ENCODE measurements at regions not wholly inside any gene's neighbourhood (a gene's known extent, or its start where the extent isn't known, plus 50 kb on each side); places are given as distances from the start of the nearest gene placed in this dataset.

DNA sequence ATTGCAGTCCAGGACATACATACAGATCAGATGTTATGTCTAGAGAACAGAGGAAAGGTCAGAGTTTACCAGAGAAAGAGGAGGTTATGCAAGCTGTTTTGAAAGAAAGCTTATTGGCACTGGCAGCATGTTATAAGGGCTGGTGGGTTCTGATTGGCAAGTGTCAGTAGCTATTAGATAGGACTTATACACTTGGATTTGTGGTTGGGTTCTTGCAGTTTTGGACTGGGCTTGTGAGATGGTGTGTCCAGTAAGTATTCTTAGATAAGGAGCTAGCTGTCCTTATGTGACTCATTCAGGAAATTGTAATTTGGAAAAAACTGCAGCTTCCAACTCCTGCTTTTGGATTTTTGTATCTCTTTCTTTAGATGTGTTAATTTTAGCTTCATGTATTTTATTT lies 130.7 kb upstream of the NAMPT start:
- H3K27ac ChIP-seq = no peak overlapping the region
- H3K27me3 ChIP-seq = no peaks in the 10 kb centered on the region
- no peak for TF ChIP-seq CTCF (IDR thresholded peaks at IDR 0.05)
- no peaks in the 10 kb centered on the region for H3K36me3 ChIP-seq
- no peak for DNase-seq (ENCODE audit: low spot score)
- H3K9me3 ChIP-seq = peaks cover 0 to 19% of the 10 kb centered on the region in 2 donors
- H3K4me1 ChIP-seq = peaks cover 0 to 27% of the 10 kb centered on the region in 2 donors
- no peak overlapping the region for H3K4me3 ChIP-seq

- DNase-seq (ENCODE audit: low spot score) = no peak
- Histone ChIP-seq H3K4me1 (peaks cover 0 to 15% of the 10 kb centered on the region in 2 donors), H3K27me3 (no peaks in the 10 kb centered on the region), H3K36me3 (no peaks in the 10 kb centered on the region), H3K4me3 (no peak overlapping the region), H3K27ac (no peak overlapping the region), H3K9me3 (peaks cover 0 to 19% of the 10 kb centered on the region in 2 donors)
- TF ChIP-seq CTCF (IDR thresholded peaks at IDR 0.05) = no peak
Observed at GRCh38 chr7:106413446-106413845, 128.7 kb upstream of the NAMPT start.

- Histone ChIP-seq H3K27ac (no peak overlapping the region), H3K36me3 (no peaks in the 10 kb centered on the region), H3K4me1 (no peaks in the 10 kb centered on the region), H3K9me3 (no peaks in the 10 kb centered on the region), H3K4me3 (no peak overlapping the region), H3K27me3 (no peaks in the 10 kb centered on the region)
- no peak for DNase-seq (ENCODE audit: low spot score)
- TF ChIP-seq CTCF (IDR thresholded peaks at IDR 0.05) = no peak
Observed at GRCh38 chr7:106405697-106406141, 120.9 kb upstream of the NAMPT start.

- no peak for TF ChIP-seq CTCF (IDR thresholded peaks at IDR 0.05)
- Histone ChIP-seq H3K4me1 (no peaks in the 10 kb centered on the region), H3K36me3 (no peaks in the 10 kb centered on the region), H3K4me3 (no peak overlapping the region), H3K9me3 (no peaks in the 10 kb centered on the region), H3K27me3 (peaks cover 0 to 4% of the 10 kb centered on the region in 2 donors), H3K27ac (no peak overlapping the region)
- no peak for DNase-seq (ENCODE audit: low spot score)
Observed at GRCh38 chr7:106402898-106403297, 118.1 kb upstream of the NAMPT start.

DNA sequence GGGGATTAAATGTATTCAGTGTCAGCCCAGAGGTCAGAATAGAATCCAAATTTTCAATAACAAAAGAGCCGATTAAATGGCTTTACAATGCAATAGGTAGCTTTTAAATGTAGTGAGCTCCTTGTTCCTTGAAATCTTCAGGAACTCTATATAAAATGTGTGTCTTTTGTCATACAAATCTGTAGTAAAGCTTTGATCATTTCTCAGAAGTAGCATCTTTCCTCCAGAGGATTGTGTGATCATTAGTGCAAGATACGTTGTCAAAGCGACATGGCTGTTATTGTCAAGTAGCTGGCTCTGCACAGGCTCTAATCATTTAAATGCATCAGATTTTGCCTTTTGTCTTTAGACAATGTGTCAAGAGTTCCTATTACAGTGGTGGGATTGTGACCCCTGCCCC lies 116.1 kb upstream of the NAMPT start:
- H3K36me3 ChIP-seq = no peaks in the 10 kb centered on the region
- DNase-seq (ENCODE audit: low spot score) = no peak
- H3K4me3 ChIP-seq = no peak overlapping the region
- no peak overlapping the region for H3K27ac ChIP-seq
- no peaks in the 10 kb centered on the region for H3K4me1 ChIP-seq
- H3K9me3 ChIP-seq = no peaks in the 10 kb centered on the region
- no peak for TF ChIP-seq CTCF (IDR thresholded peaks at IDR 0.05)
- H3K27me3 ChIP-seq = peaks cover 0 to 4% of the 10 kb centered on the region in 2 donors

DNA sequence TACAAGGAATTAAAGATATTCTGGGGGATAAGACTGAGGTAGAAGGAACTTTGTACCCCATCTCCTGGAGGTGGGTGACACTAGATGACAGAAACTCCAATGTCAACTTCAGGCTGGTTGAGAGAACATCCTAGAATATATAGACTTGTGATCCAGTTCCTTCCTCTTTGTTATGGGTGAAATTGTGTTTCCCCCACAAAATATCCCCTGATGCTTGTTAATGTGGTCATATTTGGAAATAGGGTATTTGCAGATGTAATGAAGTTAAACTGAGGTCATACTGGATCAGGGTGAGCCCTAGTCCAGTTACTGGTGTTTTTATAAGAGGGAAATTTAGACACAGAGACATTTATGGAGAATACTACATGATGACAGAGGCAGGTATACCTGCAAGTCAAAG lies 114.0 kb upstream of the NAMPT start:
- no peak for TF ChIP-seq CTCF (IDR thresholded peaks at IDR 0.05)
- Histone ChIP-seq H3K4me3 (no peak overlapping the region), H3K4me1 (no peaks in the 10 kb centered on the region), H3K27me3 (peaks cover 0 to 4% of the 10 kb centered on the region in 2 donors), H3K27ac (no peak overlapping the region), H3K9me3 (no peaks in the 10 kb centered on the region), H3K36me3 (no peaks in the 10 kb centered on the region)
- DNase-seq (ENCODE audit: low spot score) = no peak
